GM12891 (cell line): ENCODE measurements at regions not wholly inside any gene's neighbourhood (a gene's known extent, or its start where the extent isn't known, plus 50 kb on each side); places are given as distances from the start of the nearest gene placed in this dataset.

ENCODE experiments used
- PAX5 ChIP-seq: IDR thresholded peaks from 2 replicates; pipeline ENCODE4 v1.6.1; 2011; ENCODE audit warnings: low read length, moderate library complexity, mild to moderate bottlenecking; ENCODE audit not compliant: insufficient read depth, severe bottlenecking
- POLR2A ChIP-seq: IDR thresholded peaks from 2 replicates; pipeline ENCODE4 v1.6.1; 2011; ENCODE audit warnings: low read depth, low read length, control low read depth
- POLR2AphosphoS5 ChIP-seq: IDR thresholded peaks from 2 replicates; pipeline ENCODE4 v1.6.1; 2011; ENCODE audit warnings: low read depth, low read length, control low read depth
- POU2F2 ChIP-seq: IDR thresholded peaks from 2 replicates; pipeline ENCODE4 v1.6.1; 2011; ENCODE audit warnings: low read depth, mild to moderate bottlenecking, control low read depth, low read length, moderate library complexity
- SPI1 ChIP-seq: IDR thresholded peaks from 2 replicates; pipeline ENCODE4 v1.6.1; 2011; ENCODE audit warnings: low read depth, low read length, control low read depth
- TAF1 ChIP-seq: IDR thresholded peaks from 2 replicates; pipeline ENCODE4 v1.6.1; 2011; ENCODE audit warnings: low read depth, low read length, control low read depth

- TF ChIP-seq POLR2AphosphoS5 (no peak), POLR2A (no peak), SPI1 (no peak), TAF1 (no peak), POU2F2 (no peak), PAX5 (no peak)
Measured at GRCh38 chr16:7038475-7038874, 294.2 kb upstream of the RBFOX1 start.
